GM12878 (cell line): ENCODE measurements at regions not wholly inside any gene's neighbourhood (a gene's known extent, or its start where the extent isn't known, plus 50 kb on each side); places are given as distances from the start of the nearest gene placed in this dataset.

Experiments used
- BHLHE40 ChIP-seq, 2 experiments: fragments of 450-650 bp in 1 of 2; IDR thresholded peaks; 2 replicates each; pipeline ENCODE4 v1.6.1; 2011 to 2017; ENCODE audit warnings: low read depth in 2 of 2, borderline replicate concordance in 1 of 2, improper control_type of control experiment in 1 of 2, low read length in 1 of 2, mild to moderate bottlenecking in 1 of 2
- CBFB ChIP-seq: IDR thresholded peaks from 2 replicates; pipeline ENCODE4 v1.6.1; 2016; ENCODE audit warnings: antibody characterized with exemption, low read depth
- EZH2 ChIP-seq: IDR thresholded peaks from 2 replicates; pipeline ENCODE4 v1.6.1; 2012; ENCODE audit warnings: low read depth, mild to moderate bottlenecking, control low read depth, inconsistent platforms, low read length, borderline replicate concordance; ENCODE audit not compliant: control insufficient read depth
- JUND ChIP-seq: IDR thresholded peaks from 2 replicates; pipeline ENCODE4 v1.6.1; 2012; ENCODE audit warnings: low read depth, mild to moderate bottlenecking, low read length, improper control_type of control experiment, moderate library complexity
- POLR2AphosphoS5 ChIP-seq: IDR thresholded peaks from 2 replicates; pipeline ENCODE4 v1.6.1; 2011; ENCODE audit warnings: mild to moderate bottlenecking, low read length, inconsistent platforms
- ZNF274 ChIP-seq: IDR thresholded peaks from one replicate; pipeline ENCODE4 v1.8.0; 2011; ENCODE audit not compliant: insufficient read length, insufficient read depth
- TF ChIP-seq, protein P1 (sequence below): fragments of 450-650 bp; IDR thresholded peaks from 2 replicates; pipeline ENCODE4 v1.6.1; 2017; ENCODE audit warnings: mild to moderate bottlenecking
- TF ChIP-seq, protein P2 (sequence below), 3 experiments: IDR thresholded peaks in 2 of 3; conservative IDR thresholded peaks in 1 of 3; 2 replicates each; pipeline ENCODE4 v1.5.1; 2011; ENCODE audit warnings: low read depth in 3 of 3, low read length in 3 of 3, mild to moderate bottlenecking in 3 of 3, control low read depth in 2 of 3, moderate library complexity in 2 of 3, inconsistent platforms in 1 of 3, mixed read lengths in 1 of 3; ENCODE audit not compliant: control insufficient read depth in 2 of 3, insufficient read depth in 1 of 3; ENCODE audit errors: extremely low read depth in 1 of 3
- TF ChIP-seq, protein P3 (sequence below): fragments of 450-650 bp; formaldehyde crosslinking; IDR thresholded peaks from 2 replicates; pipeline ENCODE4 v1.4.0; 2020; ENCODE audit warnings: mild to moderate bottlenecking, moderate library complexity

DNA sequence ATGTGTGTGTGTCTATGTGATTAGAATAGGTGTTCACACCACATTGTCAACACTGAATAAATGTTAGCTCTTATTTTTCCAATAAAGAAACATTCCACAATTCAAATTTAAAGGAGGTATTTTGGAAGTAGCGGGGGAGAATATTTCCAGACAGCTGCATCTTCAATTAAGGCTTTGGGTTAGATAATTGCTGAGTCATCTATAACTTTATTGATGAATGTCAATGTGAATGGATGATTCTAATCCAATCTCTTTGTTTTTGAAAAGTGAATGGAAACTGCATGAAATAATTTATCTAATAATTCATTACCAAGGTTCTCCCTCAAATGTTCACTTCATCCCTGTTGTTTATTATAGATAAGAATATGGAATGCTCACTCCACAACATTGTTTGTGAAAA, 625.2 kb downstream of the IRS1 start:
- TF ChIP-seq, protein P1, sequence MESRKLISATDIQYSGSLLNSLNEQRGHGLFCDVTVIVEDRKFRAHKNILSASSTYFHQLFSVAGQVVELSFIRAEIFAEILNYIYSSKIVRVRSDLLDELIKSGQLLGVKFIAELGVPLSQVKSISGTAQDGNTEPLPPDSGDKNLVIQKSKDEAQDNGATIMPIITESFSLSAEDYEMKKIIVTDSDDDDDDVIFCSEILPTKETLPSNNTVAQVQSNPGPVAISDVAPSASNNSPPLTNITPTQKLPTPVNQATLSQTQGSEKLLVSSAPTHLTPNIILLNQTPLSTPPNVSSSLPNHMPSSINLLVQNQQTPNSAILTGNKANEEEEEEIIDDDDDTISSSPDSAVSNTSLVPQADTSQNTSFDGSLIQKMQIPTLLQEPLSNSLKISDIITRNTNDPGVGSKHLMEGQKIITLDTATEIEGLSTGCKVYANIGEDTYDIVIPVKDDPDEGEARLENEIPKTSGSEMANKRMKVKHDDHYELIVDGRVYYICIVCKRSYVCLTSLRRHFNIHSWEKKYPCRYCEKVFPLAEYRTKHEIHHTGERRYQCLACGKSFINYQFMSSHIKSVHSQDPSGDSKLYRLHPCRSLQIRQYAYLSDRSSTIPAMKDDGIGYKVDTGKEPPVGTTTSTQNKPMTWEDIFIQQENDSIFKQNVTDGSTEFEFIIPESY, result no peak
- TF ChIP-seq, protein P2, sequence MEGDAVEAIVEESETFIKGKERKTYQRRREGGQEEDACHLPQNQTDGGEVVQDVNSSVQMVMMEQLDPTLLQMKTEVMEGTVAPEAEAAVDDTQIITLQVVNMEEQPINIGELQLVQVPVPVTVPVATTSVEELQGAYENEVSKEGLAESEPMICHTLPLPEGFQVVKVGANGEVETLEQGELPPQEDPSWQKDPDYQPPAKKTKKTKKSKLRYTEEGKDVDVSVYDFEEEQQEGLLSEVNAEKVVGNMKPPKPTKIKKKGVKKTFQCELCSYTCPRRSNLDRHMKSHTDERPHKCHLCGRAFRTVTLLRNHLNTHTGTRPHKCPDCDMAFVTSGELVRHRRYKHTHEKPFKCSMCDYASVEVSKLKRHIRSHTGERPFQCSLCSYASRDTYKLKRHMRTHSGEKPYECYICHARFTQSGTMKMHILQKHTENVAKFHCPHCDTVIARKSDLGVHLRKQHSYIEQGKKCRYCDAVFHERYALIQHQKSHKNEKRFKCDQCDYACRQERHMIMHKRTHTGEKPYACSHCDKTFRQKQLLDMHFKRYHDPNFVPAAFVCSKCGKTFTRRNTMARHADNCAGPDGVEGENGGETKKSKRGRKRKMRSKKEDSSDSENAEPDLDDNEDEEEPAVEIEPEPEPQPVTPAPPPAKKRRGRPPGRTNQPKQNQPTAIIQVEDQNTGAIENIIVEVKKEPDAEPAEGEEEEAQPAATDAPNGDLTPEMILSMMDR (IDR thresholded peaks at IDR 0.05 in 2 of 3, conservative IDR thresholded peaks at IDR 0.05 in 1 of 3; ENCODE audit: control insufficient read depth in 2 of 3, extremely low read depth in 1 of 3, insufficient read depth in 1 of 3, low read depth in 3 of 3, low read length in 3 of 3), result no peak
- TF ChIP-seq EZH2, result no peak
- TF ChIP-seq JUND, result no peak
- no peak for TF ChIP-seq BHLHE40 (IDR thresholded peaks at IDR 0.05; ENCODE audit: borderline replicate concordance in 1 of 2, low read depth in 2 of 2, low read length in 1 of 2)
- TF ChIP-seq CBFB, result no peak
- no peak for TF ChIP-seq POLR2AphosphoS5
- no peak for TF ChIP-seq ZNF274
- TF ChIP-seq, protein P3, sequence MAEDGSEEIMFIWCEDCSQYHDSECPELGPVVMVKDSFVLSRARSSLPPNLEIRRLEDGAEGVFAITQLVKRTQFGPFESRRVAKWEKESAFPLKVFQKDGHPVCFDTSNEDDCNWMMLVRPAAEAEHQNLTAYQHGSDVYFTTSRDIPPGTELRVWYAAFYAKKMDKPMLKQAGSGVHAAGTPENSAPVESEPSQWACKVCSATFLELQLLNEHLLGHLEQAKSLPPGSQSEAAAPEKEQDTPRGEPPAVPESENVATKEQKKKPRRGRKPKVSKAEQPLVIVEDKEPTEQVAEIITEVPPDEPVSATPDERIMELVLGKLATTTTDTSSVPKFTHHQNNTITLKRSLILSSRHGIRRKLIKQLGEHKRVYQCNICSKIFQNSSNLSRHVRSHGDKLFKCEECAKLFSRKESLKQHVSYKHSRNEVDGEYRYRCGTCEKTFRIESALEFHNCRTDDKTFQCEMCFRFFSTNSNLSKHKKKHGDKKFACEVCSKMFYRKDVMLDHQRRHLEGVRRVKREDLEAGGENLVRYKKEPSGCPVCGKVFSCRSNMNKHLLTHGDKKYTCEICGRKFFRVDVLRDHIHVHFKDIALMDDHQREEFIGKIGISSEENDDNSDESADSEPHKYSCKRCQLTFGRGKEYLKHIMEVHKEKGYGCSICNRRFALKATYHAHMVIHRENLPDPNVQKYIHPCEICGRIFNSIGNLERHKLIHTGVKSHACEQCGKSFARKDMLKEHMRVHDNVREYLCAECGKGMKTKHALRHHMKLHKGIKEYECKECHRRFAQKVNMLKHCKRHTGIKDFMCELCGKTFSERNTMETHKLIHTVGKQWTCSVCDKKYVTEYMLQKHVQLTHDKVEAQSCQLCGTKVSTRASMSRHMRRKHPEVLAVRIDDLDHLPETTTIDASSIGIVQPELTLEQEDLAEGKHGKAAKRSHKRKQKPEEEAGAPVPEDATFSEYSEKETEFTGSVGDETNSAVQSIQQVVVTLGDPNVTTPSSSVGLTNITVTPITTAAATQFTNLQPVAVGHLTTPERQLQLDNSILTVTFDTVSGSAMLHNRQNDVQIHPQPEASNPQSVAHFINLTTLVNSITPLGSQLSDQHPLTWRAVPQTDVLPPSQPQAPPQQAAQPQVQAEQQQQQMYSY (CRISPR knock-in tag), result no peak
